GM12874 (cell line): ENCODE measurements at regions not wholly inside any gene's neighbourhood (a gene's known extent, or its start where the extent isn't known, plus 50 kb on each side); places are given as distances from the start of the nearest gene placed in this dataset.

ENCODE experiments used
- CTCF ChIP-seq: IDR thresholded peaks from 2 replicates; pipeline ENCODE4 v1.5.1; 2011; ENCODE audit warnings: low read depth, mild to moderate bottlenecking, control low read depth, low read length, moderate library complexity; ENCODE audit not compliant: insufficient read depth

GRCh38 chr4:184879271-184879670 is 53.5 kb upstream of the ACSL1 start:
- no peak for TF ChIP-seq CTCF

GRCh38 chr4:184882276-184882675 is 56.5 kb upstream of the ACSL1 start:
- no peak for TF ChIP-seq CTCF

GRCh38 chr4:184883024-184883423 is 57.3 kb upstream of the ACSL1 start:
- no peak for TF ChIP-seq CTCF

- no peak for TF ChIP-seq CTCF
Observed at GRCh38 chr4:184884883-184885282, 59.1 kb upstream of the ACSL1 start.

- TF ChIP-seq CTCF = no peak
Observed at GRCh38 chr4:184885602-184886001, 59.8 kb upstream of the ACSL1 start.

GRCh38 chr4:184887333-184887732 is 61.6 kb upstream of the ACSL1 start:
- no peak for TF ChIP-seq CTCF

GRCh38 chr4:184887947-184888346 is 62.2 kb upstream of the ACSL1 start:
- no peak for TF ChIP-seq CTCF
